ENCODE measurements at regions not wholly inside any gene's neighbourhood (a gene's known extent, or its start where the extent isn't known, plus 50 kb on each side); places are given as distances from the start of the nearest gene placed in this dataset.

- no peak for DNase-seq
These were observed 243.5 kb upstream of the FBXL7 start for GRCh38 chr5:15256485-15256884.

DNA sequence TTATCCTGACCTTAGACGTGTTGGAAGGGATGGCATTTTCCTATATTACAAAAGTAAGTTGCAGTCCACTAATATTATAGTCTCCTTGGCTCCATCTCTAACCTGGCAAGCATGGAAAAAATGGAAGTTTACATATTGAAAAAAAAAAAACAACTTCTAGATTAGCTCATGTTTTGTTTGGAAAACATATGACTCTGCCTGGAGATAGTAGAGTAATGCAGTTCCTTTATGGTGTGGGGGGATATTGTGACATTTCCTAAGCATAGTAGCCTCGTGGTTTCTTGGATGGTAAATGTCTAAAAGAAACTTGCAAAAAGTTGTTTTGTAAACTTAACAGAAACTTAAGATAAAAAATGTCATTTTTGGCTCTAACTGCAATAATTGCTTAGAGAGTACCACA, 244.4 kb upstream of the FBXL7 start:
- DNase-seq, result no peak

DNA sequence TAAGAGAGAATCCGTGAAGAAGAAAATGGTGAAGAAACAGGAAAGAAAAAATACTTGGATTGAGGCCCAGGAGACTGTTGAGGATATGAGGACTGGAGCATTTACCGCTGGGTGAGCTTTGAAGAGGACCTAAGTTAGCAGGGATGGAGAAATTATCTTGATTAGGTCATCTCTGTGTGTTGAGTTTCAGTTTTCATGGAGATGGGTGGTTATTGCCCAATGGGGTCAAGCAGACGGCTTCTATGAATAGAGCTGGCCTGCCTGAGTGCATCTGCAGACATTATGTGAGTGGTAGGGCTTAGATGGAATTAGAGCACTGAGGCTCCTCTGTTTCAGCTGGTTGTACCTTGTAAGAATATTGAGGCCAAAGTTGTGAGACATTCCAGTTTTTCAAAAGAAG, 245.4 kb upstream of the FBXL7 start:
- DNase-seq, result no peak

GRCh38 chr5:15252331-15252730, 247.6 kb upstream of the FBXL7 start:
- DNase-seq, result no peak

DNA sequence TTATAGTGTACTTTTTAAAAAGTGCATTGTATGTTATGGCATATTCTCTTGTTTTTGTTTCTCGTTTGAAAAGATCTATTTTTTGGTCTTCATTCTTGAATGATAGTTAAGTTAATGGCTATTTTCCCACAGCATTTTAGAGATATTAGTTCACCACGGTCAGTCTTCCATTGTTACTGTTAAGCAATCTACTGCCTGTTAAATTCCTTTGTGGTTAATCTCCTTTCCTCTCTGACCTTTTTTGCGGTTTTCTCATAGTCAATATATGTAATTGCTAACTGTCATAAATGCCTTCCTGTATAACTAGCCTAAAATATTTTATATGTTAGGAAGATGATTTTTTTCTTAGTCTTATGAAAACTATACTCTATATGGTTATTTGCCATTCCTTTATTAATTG, 250.8 kb upstream of the FBXL7 start:
- DNase-seq, result no peak

- DNase-seq, result no peak
These were observed 251.2 kb upstream of the FBXL7 start for GRCh38 chr5:15248731-15249130.

DNA sequence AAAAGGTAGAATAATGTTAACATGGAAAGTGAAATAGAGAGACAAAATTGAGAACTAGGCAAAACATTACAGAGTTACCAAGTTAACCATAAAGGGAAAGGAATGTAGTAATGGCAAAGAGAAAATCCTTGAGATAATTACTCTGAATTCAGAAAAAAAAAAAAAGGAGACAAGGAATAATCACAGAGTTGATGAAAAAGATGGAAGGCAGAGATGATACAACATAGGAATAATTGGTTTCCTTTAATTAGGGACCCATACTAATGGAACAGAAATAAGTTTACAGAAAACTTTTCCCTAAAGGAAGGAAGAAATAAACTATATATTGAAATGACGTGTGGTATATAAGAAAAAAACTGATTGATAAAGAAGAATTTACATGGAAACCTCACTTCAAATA, 254.1 kb upstream of the FBXL7 start:
- no peak for DNase-seq

GRCh38 chr5:15243301-15244020, 256.5 kb upstream of the FBXL7 start:
- no peak for DNase-seq

- no peak for DNase-seq
These were observed 258.7 kb upstream of the FBXL7 start for GRCh38 chr5:15241216-15241821.

- no peak for DNase-seq
These were observed 262.0 kb upstream of the FBXL7 start for GRCh38 chr5:15238006-15238405.

- DNase-seq, result no peak
These were observed 263.0 kb upstream of the FBXL7 start for GRCh38 chr5:15236911-15237508.

DNA sequence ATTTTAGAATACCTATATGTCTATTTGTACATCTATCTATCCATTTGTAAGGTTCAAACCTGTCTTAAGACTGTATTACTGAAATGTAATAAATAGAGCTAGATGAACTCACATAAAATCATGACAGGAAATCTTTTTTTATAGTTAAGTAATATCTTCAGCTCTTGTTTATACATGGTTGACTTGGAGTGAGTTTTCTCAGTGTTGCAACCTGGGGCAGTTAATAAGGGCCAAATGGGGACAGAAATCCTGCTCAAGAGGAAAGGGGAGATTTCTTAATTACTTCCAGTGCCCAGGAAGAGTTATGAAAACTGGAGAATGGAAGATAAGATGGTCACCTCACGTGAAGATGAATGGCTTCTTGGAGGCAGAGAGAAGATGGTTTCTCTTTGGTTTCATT, 265.1 kb upstream of the FBXL7 start:
- DNase-seq, result no peak

DNA sequence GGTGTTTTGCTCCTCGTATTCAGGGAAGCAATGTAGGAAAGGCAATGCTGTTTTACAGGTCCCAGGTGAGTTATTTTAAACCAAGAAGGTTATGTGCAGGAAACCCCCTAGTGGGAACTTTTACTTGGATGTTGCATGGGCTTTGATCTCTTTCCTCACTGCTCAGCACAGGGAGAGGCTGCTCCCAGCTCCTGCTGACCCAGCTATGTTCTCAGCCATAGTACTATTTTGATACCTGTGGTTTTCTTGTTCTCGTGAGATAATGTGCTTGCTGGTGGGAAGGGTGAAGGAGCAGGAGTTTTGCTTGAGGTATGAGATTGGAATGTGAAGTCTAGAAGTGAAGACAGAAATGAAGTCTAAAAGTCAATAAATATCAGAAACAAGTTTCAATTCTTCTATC, 265.6 kb upstream of the FBXL7 start:
- no peak for DNase-seq

DNA sequence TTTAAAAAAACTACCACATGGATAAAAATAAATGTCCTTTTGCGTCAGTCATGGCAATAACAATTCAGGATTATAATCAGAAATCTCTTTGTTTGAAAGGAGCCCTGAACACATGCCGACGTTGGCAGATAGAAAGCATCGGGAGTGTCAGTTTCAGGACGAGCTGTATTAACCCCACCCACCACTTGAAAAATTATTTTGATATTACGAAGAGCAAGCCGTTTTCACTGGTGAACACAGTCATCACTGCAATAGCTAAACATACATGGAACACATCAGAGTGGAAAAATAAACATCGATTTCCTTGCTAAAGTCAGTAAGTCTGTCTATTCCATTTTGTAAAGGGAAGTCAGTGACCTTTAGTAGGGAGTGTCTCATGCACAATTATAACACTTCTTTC, 266.4 kb upstream of the FBXL7 start:
- DNase-seq, result no peak

- DNase-seq, result no peak
These were observed 277.8 kb upstream of the FBXL7 start for GRCh38 chr5:15222156-15222555.

- no peak for DNase-seq
These were observed 279.3 kb upstream of the FBXL7 start for GRCh38 chr5:15220642-15221173.

- no peak for DNase-seq
These were observed 284.9 kb upstream of the FBXL7 start for GRCh38 chr5:15215056-15215455.

- DNase-seq, result no peak
These were observed 286.0 kb upstream of the FBXL7 start for GRCh38 chr5:15214010-15214409.

GRCh38 chr5:15209053-15209762, 290.8 kb upstream of the FBXL7 start:
- DNase-seq, result no peak

- DNase-seq, result no peak
These were observed 293.8 kb upstream of the FBXL7 start for GRCh38 chr5:15206133-15206532.

GRCh38 chr5:15203376-15203775, 296.6 kb upstream of the FBXL7 start:
- no peak for DNase-seq

- DNase-seq, result no peak
These were observed 309.0 kb upstream of the FBXL7 start for GRCh38 chr5:15191012-15191411.

GRCh38 chr5:15183520-15183919, 311.9 kb upstream of the ANKH start:
- no peak for DNase-seq

- no peak for DNase-seq
These were observed 298.6 kb upstream of the ANKH start for GRCh38 chr5:15170173-15170572.

All from DMS153 (cell line).